Anterior cingulate cortex (tissue), 58 donors: ENCODE measurements at regions not wholly inside any gene's neighbourhood (a gene's known extent, or its start where the extent isn't known, plus 50 kb on each side); places are given as distances from the start of the nearest gene placed in this dataset.
"Not testable (repeated sequence)": the region's sequence is repeated elsewhere in the genome, so short reads cannot be mapped to it uniquely, and the experiment has no call there.

Source experiments
- DNase-seq, 58 donors: peaks; one replicate each; lab custom pipeline; 2025; lab: John Stamatoyannopoulos, UW

DNA sequence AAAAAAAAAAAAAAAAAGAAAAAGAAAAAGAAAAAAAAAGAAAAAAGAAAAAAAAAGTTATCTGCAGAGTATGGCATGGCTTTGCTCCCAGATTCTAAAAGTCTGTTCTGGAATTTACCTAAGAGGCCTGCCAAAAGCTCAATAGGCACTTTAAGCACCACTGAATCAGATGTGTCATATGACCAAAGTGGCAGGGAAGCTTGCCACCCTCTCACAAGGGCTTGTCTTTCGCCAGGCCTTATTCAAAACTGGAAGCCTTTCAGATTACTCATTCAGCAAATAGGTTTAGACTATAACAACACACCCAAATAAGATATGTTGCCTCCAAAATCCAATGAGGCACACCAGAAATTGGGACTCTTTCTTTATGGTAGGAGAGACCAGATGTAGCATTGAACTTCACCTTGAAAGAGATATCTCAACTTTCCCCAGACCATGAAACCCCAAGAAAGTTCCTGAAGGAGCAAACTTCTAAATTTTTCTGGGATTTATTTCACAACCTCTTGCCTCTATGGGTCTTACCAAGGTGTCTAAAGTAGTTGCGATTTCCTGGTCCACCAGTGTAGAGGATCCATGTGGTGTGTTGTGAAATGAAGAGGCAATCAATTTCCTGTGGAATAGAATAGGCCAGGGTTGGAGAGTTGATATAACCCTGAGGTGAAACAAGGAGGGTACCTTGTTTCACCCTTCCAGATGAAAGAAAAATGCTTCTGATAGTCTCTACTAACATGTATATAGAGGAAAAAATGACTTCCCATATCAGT lies 218.8 kb downstream of the DAD1 start:
- DNase-seq: peak in 11 of 58 donors; percentile 1 to 45 (median 10)

DNA sequence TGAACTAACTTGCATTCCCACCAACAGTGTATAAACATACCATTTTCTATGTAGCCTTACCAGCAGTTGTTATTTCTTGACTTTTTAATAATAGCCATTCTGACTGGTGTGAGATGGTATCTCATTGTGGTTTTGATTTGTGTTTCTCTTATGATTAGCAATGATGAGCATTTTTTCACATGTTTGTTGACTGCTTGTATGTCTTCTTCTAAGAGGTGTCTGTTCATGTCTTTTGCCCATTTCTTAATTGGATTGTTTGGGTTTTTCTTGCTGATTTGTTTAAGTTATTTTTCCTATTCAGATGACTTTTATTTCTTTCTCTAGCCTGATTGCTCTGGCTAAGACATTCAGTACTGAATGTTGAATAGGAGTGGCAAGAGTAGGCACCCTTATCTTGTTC lies 230.3 kb downstream of the DAD1 start:
- no peak for DNase-seq

DNA sequence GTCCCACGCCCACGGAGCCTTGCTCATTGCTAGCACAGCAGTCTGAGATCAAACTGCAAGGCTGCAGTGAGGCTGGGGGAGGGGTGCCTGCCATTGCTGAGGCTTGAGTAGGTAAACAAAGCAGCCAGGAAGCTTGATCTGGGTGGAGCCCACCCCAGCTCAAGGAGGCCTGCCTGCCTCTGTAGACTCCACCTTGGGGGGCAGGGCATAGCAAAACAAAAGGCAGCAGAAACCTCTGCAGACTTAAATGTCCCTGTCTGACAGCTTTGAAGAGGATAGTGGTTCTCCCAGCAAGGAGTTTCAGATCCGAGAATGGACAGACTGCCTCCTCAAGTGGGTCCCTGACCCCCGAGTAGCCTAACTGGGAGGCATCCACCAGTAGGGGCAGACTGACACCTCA lies 239.7 kb downstream of the DAD1 start:
- not testable (repeated sequence) for DNase-seq

DNA sequence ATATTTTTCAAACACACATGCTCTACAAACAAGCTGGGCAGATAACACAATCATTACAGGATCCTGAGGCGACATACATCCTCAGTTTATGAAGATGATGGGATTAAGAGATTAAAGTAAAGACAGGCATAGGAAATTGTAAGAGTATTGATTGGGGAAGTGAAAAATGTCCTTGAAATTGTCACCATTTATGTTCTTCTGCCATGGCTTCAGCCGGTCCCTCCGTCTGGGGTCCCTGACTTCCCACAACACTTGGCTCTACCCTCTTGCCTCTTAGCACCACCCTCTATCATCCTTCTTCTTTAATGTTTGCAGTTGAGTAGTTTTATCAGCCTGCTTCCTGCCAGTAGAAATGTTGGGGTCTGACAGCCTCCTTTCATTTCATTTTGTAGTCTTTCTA lies 244.4 kb downstream of the DAD1 start:
- no peak for DNase-seq

DNA sequence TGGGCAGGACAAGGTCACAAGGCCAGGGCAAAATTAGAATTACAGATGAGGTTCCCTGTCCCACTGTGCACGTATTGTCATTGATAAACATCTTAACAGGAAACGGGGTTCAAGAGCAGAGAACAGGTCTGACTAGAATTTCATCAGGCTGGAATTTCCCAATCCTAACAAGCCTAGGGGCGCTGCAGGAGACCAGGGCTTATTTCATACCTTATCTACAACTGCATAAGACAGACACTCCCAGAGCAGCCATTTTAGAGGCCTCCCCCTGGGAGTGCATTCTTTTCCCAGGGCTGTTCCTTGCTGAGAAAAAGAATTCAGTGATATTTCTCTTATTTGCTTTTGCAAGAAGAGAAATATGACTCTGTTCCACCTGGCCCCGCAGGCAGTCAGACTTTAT lies 244.8 kb downstream of the DAD1 start:
- DNase-seq: not testable (repeated sequence)

DNA sequence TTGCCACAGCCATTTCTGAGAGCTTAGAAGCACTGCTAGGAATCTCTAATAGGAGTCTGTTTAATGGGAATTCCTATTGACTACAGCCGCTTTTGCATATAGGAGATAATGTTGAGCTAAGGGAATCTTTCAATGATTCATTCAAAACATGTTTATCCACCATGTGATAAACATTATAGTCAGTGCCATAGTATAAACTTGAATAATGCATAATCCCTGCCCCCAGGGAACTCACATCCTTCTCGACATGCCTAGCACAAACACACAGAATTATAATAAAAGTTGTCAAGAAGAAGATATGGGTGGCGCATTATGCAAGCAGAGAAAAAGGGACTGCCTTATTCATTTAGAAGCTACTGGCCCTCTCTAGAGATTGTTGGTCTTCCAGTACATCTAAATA lies 248.0 kb downstream of the DAD1 start:
- DNase-seq: no peak

DNA sequence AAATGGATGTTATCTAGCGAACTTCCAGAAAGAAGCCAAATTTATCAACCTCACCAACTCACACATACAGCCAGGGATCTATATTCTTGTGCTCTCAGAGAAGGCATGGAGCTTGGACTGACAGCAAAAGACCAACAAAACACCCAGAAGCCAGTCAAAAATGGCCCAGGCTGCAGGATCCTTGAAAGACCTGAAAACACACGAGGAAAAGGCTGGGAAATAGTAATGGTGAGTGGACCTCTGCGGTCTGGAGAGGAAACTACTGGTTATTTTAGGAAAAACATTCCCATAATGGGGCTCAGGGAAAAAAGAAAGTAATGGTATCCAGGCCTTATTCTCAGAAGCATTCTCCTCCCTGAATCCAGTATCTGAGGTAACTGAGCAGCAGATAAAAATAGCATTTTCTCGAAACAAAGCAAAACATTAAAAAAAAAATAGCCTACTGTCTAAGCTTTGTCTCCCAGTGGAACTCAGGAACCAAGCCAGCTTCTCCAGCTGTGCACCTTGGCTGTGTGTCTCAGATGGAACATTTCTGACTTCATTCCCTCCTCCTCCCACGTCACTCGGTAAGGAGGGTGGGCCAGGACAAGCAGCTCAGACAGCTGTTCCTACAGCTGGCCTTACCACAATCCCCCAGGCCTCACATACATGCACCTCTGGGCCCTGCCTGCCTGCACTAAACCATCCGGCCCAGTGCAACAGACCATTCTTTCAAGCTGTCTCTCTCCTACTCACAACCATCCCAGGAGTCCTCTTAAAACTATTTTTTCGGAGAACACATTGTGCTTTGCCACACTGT lies 249.9 kb downstream of the DAD1 start:
- peak in 22 of 58 donors; percentile 3 to 60 (median 19) for DNase-seq

DNA sequence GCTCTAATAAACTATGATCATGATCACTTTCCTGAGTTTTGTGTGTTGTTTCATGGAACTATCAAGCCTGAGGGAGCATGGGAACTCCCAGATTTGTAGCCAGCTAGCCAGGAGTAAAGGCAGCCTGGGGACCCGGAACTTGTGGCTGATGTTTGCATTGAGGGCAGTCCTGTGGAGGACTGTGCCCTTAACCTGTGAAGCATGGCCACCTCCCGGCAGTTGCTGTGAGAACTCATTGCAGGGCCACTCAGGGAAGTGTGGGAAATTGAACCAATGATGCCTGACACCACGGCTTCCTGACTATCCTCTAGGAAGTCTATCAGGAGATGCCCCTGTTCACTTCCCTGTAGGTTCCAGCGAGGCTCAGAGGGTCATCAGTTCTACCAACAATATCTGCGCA lies 250.6 kb downstream of the DAD1 start:
- no peak for DNase-seq

DNA sequence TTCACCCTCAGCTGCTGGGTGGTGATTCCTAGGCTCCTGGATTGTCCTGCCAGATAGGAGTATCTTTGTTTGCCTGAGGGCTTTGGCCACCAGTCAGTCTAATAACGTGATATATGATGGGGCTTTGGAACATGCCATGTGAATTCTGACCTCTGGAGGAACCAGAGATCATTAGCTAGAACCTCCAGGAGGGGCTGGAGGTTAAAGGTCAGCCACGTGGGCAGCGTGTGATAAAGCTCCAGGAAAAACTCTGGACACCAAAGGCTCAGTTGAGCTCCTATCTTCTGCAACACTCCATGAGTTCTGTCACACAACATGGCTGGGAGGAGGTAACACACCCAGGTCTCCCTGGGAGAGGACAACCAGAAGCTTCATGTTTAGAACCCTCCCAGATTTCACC lies 251.1 kb downstream of the DAD1 start:
- no peak for DNase-seq

DNA sequence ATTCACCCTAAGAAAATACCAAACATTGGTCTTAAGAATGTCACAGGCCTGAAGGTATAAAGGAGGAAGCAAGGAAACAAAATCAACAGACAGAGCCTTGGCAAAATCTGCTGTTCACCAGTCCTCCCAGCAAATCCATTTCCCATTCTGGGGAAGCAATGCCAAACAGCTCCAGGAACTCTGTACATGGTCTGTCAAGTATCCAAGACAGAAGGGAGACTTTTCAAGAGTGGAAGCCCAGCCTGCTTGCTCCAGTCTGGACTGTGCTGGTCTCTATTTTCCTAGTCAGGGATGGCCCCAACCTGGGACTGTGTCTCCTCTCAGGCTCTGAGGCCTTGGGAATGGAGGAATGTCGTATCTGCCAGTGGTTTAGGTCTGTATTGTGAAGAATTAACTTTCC lies 251.5 kb downstream of the DAD1 start:
- no peak for DNase-seq

DNA sequence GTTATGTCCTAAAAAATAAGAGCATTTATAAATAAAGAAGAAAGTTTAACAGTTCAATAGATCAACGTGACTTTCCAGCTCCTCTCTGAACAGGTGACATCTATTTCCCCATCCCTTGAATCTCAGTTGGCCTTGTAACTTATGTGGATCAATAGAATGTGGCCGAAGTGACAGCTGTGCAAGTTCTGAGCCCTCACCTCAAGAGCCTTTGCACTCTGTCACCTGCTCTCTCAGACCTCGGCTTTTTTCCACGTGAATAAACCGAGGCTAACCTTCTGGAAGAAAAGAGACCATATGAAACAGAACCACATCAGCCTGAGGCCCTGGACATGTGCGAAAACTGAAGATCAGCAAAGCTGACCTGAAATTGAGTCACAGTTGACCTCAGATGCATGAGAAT lies 253.0 kb downstream of the DAD1 start:
- no peak for DNase-seq

DNA sequence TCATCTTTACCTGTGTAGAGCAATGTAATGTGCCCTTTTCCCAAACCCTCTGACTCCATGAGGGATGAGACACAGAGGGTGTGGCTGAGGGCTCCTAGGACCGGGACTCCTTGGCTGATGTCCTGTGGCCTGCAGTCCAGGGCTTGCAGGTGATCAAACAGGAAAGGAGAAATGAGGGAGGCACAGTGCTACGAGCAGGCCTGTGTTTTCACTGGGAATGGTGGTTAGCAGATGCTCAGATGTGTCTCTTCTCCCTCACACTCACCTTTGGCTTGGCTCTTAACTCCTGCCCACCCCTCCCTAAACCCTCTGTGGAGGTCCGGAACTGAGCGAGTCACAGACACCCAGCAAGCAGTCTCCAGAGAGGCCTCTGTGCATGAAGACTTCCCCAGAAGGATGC lies 254.4 kb downstream of the DAD1 start:
- DNase-seq: no peak

DNA sequence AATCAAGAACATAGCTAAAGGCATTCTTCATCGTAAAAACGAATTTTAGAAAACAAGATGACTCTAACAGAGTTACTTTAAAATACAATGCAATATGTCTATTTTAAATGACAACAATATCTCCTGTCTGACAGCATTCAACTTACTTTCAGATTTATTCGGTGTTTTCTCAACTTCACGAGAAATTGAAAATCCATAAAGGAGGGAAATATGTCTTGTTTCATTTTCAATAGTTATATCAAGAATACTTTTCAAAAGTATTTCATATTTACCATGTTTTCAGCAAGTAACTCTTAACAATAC lies 254.8 kb downstream of the DAD1 start:
- DNase-seq: no peak

DNA sequence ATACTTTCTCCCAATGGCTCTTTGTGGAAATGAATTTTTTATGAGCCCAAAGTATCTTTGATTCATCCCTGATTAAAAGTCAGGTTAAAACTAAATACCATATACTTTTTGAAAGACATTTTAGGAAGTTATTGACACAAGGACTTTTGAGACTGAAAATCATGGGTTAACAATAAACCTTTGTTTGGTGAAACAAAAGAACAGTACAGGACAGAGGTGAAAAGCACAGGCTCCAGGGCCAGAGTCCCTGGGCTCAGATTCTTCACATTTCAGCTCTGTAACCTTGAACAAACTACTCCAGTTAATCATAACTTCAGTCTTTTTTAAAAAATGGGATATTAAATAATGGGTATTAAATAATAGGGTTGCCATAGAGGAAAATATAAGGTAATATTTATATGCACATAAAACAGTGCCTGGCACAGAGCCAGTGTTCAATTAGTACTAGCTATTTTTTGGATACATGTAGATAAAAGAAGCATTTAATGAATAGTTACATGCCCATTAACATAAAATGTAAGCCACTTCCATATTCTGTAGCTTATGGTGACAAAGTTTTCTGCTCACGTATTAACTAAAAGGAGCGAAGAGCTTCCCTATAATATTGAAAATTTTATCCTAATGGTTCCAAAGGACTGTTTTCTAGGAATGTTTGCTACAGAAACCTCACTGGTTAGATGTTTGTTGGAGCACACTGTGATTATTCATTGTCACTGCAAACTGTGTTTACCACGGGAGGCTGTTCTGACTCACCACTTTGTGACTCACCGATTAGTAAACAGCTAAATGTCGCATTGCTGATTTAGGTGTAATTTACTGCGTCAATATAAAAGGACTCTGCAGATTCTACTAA lies 255.4 kb downstream of the DAD1 start:
- peak in 10 of 58 donors; percentile 3 to 53 (median 26) for DNase-seq

DNA sequence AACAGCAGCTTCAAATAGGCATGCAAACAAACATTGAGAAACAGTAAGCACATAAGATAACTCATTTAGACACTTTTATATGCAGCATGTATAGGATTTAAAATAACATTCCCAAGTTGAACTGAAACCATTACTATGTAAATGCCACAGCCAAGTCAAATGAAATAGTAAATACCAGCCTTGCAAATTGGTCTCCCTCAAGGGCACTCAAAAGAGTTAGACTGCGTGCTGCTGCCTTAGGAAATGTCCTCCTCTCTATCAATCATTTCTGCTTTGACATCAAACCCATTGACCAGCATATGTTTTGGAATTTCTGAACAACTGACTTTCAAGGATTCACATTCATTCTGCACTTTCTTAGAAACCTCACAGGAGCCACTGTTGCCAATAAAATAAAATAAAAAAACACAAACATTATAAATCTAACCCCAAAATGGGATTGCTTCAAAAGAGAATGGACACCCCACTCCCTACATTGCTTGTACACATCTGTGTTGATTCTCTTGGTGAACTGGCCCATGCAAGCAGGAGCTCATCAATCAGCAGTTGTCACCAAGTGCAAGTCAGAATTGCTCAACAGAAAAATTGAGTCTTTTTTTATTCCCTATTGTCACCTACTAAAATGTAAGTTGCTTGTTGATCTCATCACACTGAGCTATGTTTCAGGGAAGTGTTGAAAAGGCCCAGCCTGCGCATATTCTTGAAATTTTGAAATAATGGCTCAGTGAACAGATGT lies 256.2 kb downstream of the DAD1 start:
- no peak for DNase-seq

DNA sequence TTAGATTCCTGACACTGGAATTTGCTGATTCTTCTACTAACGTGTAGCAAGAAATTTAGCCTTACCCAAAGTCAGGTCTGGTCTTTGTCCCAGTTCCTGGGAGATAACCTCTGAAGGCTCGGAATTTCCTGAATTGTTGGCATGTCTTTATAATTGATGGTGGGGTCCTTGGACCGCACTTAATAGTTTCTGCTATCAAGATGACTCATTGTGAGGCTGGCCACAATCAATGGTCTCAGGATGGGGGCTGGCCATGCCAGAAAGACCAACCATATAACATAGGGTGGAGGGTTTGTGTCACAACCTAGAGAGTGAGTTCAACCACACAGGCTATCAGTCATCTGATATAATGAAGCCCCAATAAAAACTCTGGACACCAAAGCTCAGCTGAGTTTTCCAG lies 259.7 kb downstream of the DAD1 start:
- DNase-seq: no peak

DNA sequence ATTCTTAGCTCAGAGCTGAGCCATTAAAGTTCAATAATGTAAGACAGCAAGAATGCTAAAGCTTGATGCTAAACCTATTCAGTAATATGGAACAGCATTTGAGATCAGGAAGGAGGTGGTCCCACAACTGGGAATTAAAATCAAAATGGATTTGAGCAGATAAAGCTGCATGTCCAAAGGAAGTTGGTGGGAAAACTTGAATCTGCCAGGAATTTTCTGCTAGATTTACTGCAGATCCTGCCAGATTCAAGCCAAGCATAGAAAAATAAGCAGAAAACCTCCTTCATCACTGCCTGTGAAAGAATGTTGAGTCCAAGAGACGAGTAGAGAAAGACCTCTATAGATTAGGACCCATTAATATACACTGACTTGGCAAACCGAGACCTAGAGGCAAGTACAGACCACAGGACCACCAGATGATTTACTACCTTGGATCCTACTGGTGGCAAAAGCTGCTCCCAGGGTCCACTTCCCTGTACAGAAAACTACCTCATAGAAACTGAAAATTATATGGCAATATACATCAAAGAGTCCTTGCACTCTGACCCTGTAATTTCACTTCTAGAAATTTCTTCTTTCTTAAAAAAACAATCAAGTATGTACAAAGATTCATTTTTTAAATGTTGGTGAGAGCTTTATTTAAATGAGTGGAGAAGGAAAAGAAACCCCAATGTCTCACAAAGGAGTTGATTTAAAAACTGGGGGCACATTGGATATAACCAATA lies 263.2 kb downstream of the DAD1 start:
- no peak for DNase-seq

DNA sequence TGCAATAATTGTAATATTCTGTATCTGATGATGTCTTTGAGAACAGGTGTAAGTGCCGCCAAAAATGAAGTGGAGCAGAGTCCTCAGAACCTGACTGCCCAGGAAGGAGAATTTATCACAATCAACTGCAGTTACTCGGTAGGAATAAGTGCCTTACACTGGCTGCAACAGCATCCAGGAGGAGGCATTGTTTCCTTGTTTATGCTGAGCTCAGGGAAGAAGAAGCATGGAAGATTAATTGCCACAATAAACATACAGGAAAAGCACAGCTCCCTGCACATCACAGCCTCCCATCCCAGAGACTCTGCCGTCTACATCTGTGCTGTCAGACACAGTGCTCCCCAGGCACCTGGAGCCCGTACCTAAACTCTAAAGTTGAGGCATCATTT lies 268.7 kb downstream of the DAD1 start:
- DNase-seq: no peak

DNA sequence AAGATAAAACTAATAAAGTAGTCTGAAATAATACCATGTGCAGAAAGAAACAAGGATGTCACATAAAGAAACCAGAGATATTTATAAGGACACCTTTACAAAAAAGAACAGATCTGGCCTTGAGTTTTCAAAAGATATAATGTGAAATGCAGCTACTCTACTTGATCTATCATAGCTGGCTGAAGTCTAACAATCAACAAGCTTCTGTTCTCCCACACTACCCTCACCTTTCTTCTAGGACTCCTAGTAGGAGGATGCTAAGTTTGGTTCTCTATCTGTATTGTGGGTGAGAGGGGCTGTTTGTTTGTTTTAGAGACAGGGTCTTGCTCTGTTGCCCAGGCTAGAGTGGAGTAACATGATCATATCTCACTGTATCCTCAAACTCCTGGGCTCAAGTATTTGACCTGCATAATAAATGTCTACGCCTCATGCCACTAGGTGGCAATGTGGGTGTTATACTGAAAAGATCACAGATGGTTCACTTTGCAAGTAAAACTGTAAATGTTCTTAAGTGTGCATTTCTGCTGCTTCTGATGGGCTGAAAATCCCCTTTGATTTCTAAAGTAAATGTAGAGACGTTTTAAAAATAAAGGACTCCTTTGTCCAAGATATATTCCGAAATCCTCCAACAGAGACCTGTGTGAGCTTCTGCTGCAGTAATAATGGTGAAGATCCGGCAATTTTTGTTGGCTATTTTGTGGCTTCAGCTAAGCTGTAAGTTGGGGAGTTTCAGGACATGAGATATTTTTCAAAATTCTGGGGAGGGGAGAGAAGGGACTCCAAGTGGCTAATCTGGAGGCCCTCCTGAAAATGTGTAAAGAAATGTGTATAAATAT lies 269.3 kb downstream of the DAD1 start:
- DNase-seq: peak in 38 of 58 donors; percentile 3 to 74 (median 25)
